Neural progenitor cell (in vitro differentiated cells): ENCODE measurements at regions not wholly inside any gene's neighbourhood (a gene's known extent, or its start where the extent isn't known, plus 50 kb on each side); places are given as distances from the start of the nearest gene placed in this dataset.

ENCODE experiments used
- DNase-seq: peaks from one replicate; pipeline ENCODE4 v3.0.0-alpha.2; 2016; ENCODE audit warnings: low spot score
- H2AFZ ChIP-seq: fragments of 200-600 bp; sonication (generic); replicated peaks from 2 replicates; pipeline ENCODE4 v1.6.1; 2016; ENCODE audit warnings: antibody characterized with exemption
- H3F3A ChIP-seq: fragments of 200-600 bp; sonication (generic); 2 replicates; pipeline ENCODE4 v1.6.1; 2016; ENCODE audit warnings: antibody characterized with exemption, low read depth
- H3K27ac ChIP-seq: fragments of 200-600 bp; sonication (generic); 2 replicates; pipeline ENCODE4 v1.5.1; 2016; ENCODE audit warnings: mild to moderate bottlenecking
- H3K27me3 ChIP-seq: fragments of 200-600 bp; sonication (generic); 2 replicates; pipeline ENCODE4 v1.6.1; 2016; ENCODE audit warnings: mild to moderate bottlenecking, moderate library complexity
- H3K36me3 ChIP-seq: fragments of 200-600 bp; sonication (generic); 2 replicates; pipeline ENCODE4 v1.5.1; 2016
- H3K4me1 ChIP-seq: fragments of 200-600 bp; sonication (generic); 2 replicates; pipeline ENCODE4 v1.6.1; 2016; ENCODE audit warnings: mixed run types
- H3K4me2 ChIP-seq: fragments of 200-600 bp; sonication (generic); 2 replicates; pipeline ENCODE4 v1.6.1; 2016
- H3K4me3 ChIP-seq: fragments of 200-600 bp; sonication (generic); 2 replicates; pipeline ENCODE4 v1.5.1; 2016
- H3K79me2 ChIP-seq: fragments of 200-600 bp; sonication (generic); 2 replicates; pipeline ENCODE4 v1.6.1; 2016; ENCODE audit warnings: low read depth
- H3K9ac ChIP-seq: fragments of 200-600 bp; sonication (generic); 2 replicates; pipeline ENCODE4 v1.6.1; 2016
- H3K9me3 ChIP-seq: fragments of 200-600 bp; sonication (generic); 2 replicates; pipeline ENCODE4 v1.5.1; 2016; ENCODE audit warnings: low read depth
- H4K20me1 ChIP-seq: fragments of 200-600 bp; sonication (generic); 2 replicates; pipeline ENCODE4 v1.6.1; 2016; ENCODE audit warnings: low read depth
- H3K27ac Mint-ChIP-seq: 3 replicates; pipeline ENCODE4 v1.8.0; 2021; ENCODE audit warnings: mixed read lengths
- H3K27me3 Mint-ChIP-seq: 2 replicates; pipeline ENCODE4 v1.8.0; 2022; ENCODE audit warnings: low read depth, mild to moderate bottlenecking, inconsistent platforms, moderate library complexity, mixed read lengths; ENCODE audit not compliant: insufficient read depth
- H3K36me3 Mint-ChIP-seq: 3 replicates; pipeline ENCODE4 v1.8.0; 2021; ENCODE audit warnings: mixed read lengths
- H3K4me1 Mint-ChIP-seq: 3 replicates; pipeline ENCODE4 v1.8.0; 2021; ENCODE audit warnings: mixed read lengths
- H3K4me3 Mint-ChIP-seq: 3 replicates; pipeline ENCODE4 v1.8.0; 2021; ENCODE audit warnings: mild to moderate bottlenecking, moderate library complexity, mixed read lengths
- H3K9me3 Mint-ChIP-seq: 3 replicates; pipeline ENCODE4 v1.8.0; 2020; ENCODE audit warnings: mixed read lengths
- CTCF ChIP-seq: fragments of 200-600 bp; sonication (generic); IDR thresholded peaks from 2 replicates; pipeline ENCODE4 v1.5.1; 2017; ENCODE audit warnings: antibody characterized with exemption, mild to moderate bottlenecking
- EZH2 ChIP-seq: fragments of 200-600 bp; sonication (generic); IDR thresholded peaks from 2 replicates; pipeline ENCODE4 v1.6.1; 2017; ENCODE audit warnings: antibody characterized with exemption, mild to moderate bottlenecking, moderate library complexity
- EZH2phosphoT487 ChIP-seq: fragments of 200-600 bp; sonication (generic); IDR thresholded peaks from 2 replicates; pipeline ENCODE4 v1.6.1; 2017; ENCODE audit warnings: antibody characterized with exemption

DNA sequence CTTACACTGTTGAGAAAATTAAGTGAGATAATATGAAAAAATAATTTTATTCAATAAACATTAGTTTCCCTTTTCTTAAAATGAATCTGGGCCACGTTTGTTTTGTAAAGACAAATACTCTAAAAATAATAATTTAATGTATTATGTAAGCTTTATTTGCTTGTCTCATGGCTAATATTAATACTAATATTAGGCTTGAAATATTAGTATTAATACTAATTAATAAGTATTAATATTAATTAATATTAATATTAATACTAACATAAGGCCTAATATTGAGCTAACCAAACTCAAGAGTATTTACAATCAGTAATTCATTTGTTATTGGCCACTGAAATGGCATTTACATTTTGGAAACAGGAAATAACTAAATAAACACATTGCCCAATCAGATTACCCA, 280.1 kb upstream of the ESRRG start:
- H3K9me3 Mint-ChIP-seq = no peaks in the 10 kb centered on the region
- no peaks in the 10 kb centered on the region for H3K4me1 Mint-ChIP-seq
- Histone ChIP-seq H3K4me2 (no peak overlapping the region), H3K9me3 (no peaks in the 10 kb centered on the region), H3K27ac (no peak overlapping the region), H4K20me1 (no peaks in the 10 kb centered on the region), H3F3A (no peaks in the 10 kb centered on the region), H3K4me3 (no peak overlapping the region), H3K36me3 (no peaks in the 10 kb centered on the region), H3K27me3 (no peaks in the 10 kb centered on the region), H2AFZ (no peak overlapping the region), H3K79me2 (no peaks in the 10 kb centered on the region), H3K4me1 (no peaks in the 10 kb centered on the region), H3K9ac (no peak overlapping the region)
- DNase-seq = no peak
- H3K27me3 Mint-ChIP-seq = peaks cover 5% of the 10 kb centered on the region
- no peak overlapping the region for H3K4me3 Mint-ChIP-seq
- H3K27ac Mint-ChIP-seq = no peak overlapping the region
- no peaks in the 10 kb centered on the region for H3K36me3 Mint-ChIP-seq
- TF ChIP-seq EZH2 (no peak), EZH2phosphoT487 (no peak), CTCF (no peak)

- Histone ChIP-seq H3K27me3 (no peaks in the 10 kb centered on the region), H3K4me1 (peaks cover 11% of the 10 kb centered on the region), H3F3A (no peaks in the 10 kb centered on the region), H2AFZ (no peak overlapping the region), H3K4me3 (no peak overlapping the region), H3K27ac (no peak overlapping the region), H3K9ac (no peak overlapping the region), H3K4me2 (no peak overlapping the region), H4K20me1 (no peaks in the 10 kb centered on the region), H3K36me3 (no peaks in the 10 kb centered on the region), H3K9me3 (no peaks in the 10 kb centered on the region), H3K79me2 (no peaks in the 10 kb centered on the region)
- peaks cover 6% of the 10 kb centered on the region for H3K27me3 Mint-ChIP-seq
- H3K9me3 Mint-ChIP-seq = no peaks in the 10 kb centered on the region
- H3K36me3 Mint-ChIP-seq = no peaks in the 10 kb centered on the region
- no peak for DNase-seq
- TF ChIP-seq EZH2phosphoT487 = no peak
- TF ChIP-seq CTCF = no peak
- TF ChIP-seq EZH2 = no peak
- no peak overlapping the region for H3K27ac Mint-ChIP-seq
- no peak overlapping the region for H3K4me3 Mint-ChIP-seq
- peaks cover 4% of the 10 kb centered on the region for H3K4me1 Mint-ChIP-seq
Observed at GRCh38 chr1:216997831-216998230, 274.6 kb upstream of the ESRRG start.

DNA sequence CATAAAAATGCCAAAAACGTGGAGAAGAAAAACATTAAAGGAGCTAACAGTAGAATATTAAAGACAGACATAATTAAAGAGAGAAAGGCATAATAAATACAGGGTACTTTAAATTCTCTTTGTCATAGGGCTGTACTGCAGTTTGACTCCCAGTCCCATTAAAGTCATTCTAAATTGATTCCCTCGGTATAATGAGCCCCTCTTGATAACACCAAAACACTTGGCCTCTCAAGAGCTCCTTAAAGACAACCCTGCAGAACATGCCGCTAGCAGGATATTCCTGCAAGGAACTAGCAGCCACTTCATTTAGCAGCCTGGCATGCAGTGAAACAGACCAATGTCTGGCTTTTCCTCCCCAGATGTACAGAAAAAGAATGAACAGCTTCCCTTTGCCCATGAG, 273.8 kb upstream of the ESRRG start:
- H3K36me3 Mint-ChIP-seq = no peaks in the 10 kb centered on the region
- H2AFZ ChIP-seq = no peak overlapping the region
- TF ChIP-seq EZH2phosphoT487 = no peak
- TF ChIP-seq CTCF = no peak
- no peak for TF ChIP-seq EZH2

GRCh38 chr1:216984536-216984935, 261.3 kb upstream of the ESRRG start:
- H3K36me3 ChIP-seq = no peaks in the 10 kb centered on the region
- peaks cover 10% of the 10 kb centered on the region for H3K4me1 ChIP-seq
- no peak overlapping the region for H3K9ac ChIP-seq
- Mint-ChIP-seq H3K9me3 (no peaks in the 10 kb centered on the region), H3K4me1 (peaks cover 13% of the 10 kb centered on the region), H3K4me3 (no peak overlapping the region), H3K27ac (no peak overlapping the region), H3K36me3 (no peaks in the 10 kb centered on the region), H3K27me3 (no peaks in the 10 kb centered on the region)
- H3K4me2 ChIP-seq = peak overlapping the region; percentile 24
- no peak for TF ChIP-seq EZH2
- TF ChIP-seq CTCF = no peak
- TF ChIP-seq EZH2phosphoT487 = no peak
- H2AFZ ChIP-seq = no peak overlapping the region
- no peaks in the 10 kb centered on the region for H3F3A ChIP-seq
- H3K9me3 ChIP-seq = no peaks in the 10 kb centered on the region
- H3K27me3 ChIP-seq = no peaks in the 10 kb centered on the region
- H3K27ac ChIP-seq = no peak overlapping the region
- H3K79me2 ChIP-seq = no peaks in the 10 kb centered on the region
- H3K4me3 ChIP-seq = no peak overlapping the region
- DNase-seq = peak; percentile 33
- no peaks in the 10 kb centered on the region for H4K20me1 ChIP-seq

More for the DNA sequence above, 273.8 kb upstream of the ESRRG start:
- H3K4me3 ChIP-seq = no peak overlapping the region
- Mint-ChIP-seq H3K27me3 (peaks cover 6% of the 10 kb centered on the region), H3K4me3 (no peak overlapping the region), H3K9me3 (no peaks in the 10 kb centered on the region), H3K27ac (no peak overlapping the region), H3K4me1 (peaks cover 4% of the 10 kb centered on the region)
- H3K27ac ChIP-seq = no peak overlapping the region
- peaks cover 11% of the 10 kb centered on the region for H3K4me1 ChIP-seq
- no peaks in the 10 kb centered on the region for H3K79me2 ChIP-seq
- no peaks in the 10 kb centered on the region for H4K20me1 ChIP-seq
- H3K9me3 ChIP-seq = no peaks in the 10 kb centered on the region
- H3K4me2 ChIP-seq = no peak overlapping the region
- no peak overlapping the region for H3K9ac ChIP-seq
- DNase-seq = no peak
- H3K27me3 ChIP-seq = no peaks in the 10 kb centered on the region
- H3F3A ChIP-seq = no peaks in the 10 kb centered on the region
- H3K36me3 ChIP-seq = no peaks in the 10 kb centered on the region
